Sigmoid colon (tissue), 4 donors: ENCODE measurements at regions not wholly inside any gene's neighbourhood (a gene's known extent, or its start where the extent isn't known, plus 50 kb on each side); places are given as distances from the start of the nearest gene placed in this dataset.

ENCODE experiments used
- EP300 ChIP-seq, 4 donors: sonication (generic); formaldehyde crosslinking; IDR thresholded peaks; one replicate each; pipeline ENCODE4 v1.6.1; 2017; ENCODE audit warnings: antibody characterized with exemption in 4 of 4
- POLR2A ChIP-seq, 2 donors: fragments of 450-650 bp; IDR thresholded peaks; one replicate each; pipeline ENCODE4 v1.6.1; 2016; ENCODE audit warnings: antibody characterized with exemption in 2 of 2, mild to moderate bottlenecking in 2 of 2, moderate library complexity in 2 of 2
- POLR2AphosphoS5 ChIP-seq, 4 donors: sonication (generic); formaldehyde crosslinking; IDR thresholded peaks; one replicate each; pipeline ENCODE4 v1.6.1; 2017; ENCODE audit warnings: antibody characterized with exemption in 4 of 4
- TF ChIP-seq, protein P1 (sequence below), 4 experiments: fragments of 450-650 bp in 3 of 4; fragments of 200-600 bp in 1 of 4; IDR thresholded peaks; one replicate each; pipeline ENCODE4 v1.5.1; 2016 to 2019; ENCODE audit warnings: antibody characterized with exemption in 4 of 4, mild to moderate bottlenecking in 3 of 4, moderate library complexity in 2 of 4

DNA sequence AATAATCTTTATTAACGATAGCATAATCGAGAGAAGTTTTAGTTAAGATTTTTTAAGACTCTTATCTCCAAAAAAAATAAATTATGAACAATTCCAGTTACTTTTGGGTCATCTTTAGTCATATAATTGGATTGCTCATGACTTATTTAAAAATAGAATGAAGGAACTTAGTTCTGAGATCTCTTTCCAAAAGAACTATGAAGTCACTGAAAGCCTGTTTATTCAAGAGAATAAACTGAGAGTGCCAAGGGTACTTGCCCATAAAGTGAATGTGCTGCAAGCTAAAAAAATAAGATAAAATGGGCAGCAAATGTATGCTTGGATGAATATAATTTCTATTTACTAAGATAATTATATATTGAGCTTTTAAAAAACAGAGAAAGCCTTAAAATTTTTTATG lies 176.5 kb upstream of the PLSCR5 start:
- TF ChIP-seq, protein P1, sequence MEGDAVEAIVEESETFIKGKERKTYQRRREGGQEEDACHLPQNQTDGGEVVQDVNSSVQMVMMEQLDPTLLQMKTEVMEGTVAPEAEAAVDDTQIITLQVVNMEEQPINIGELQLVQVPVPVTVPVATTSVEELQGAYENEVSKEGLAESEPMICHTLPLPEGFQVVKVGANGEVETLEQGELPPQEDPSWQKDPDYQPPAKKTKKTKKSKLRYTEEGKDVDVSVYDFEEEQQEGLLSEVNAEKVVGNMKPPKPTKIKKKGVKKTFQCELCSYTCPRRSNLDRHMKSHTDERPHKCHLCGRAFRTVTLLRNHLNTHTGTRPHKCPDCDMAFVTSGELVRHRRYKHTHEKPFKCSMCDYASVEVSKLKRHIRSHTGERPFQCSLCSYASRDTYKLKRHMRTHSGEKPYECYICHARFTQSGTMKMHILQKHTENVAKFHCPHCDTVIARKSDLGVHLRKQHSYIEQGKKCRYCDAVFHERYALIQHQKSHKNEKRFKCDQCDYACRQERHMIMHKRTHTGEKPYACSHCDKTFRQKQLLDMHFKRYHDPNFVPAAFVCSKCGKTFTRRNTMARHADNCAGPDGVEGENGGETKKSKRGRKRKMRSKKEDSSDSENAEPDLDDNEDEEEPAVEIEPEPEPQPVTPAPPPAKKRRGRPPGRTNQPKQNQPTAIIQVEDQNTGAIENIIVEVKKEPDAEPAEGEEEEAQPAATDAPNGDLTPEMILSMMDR (IDR thresholded peaks at IDR 0.05), result no peak
- TF ChIP-seq EP300 (IDR thresholded peaks at IDR 0.05) (no peak), POLR2A (IDR thresholded peaks at IDR 0.05) (no peak), POLR2AphosphoS5 (IDR thresholded peaks at IDR 0.05) (no peak)
